Endothelial cell of umbilical vein (primary cell): ENCODE measurements at regions not wholly inside any gene's neighbourhood (a gene's known extent, or its start where the extent isn't known, plus 50 kb on each side); places are given as distances from the start of the nearest gene placed in this dataset.

Experiments
- BruUV-seq: library from RNA; stranded (reverse); fragments of 400-500 nt; replicated peaks from 2 replicates; lab custom pipeline; 2021; lab: Mats Ljungman, UMichigan
- CTCF ChIA-PET: fragments of 300-600, 350-600 bp; sonication (Branson Sonifier 250); formaldehyde crosslinking; loops from one replicate; lab custom pipeline; 2021; ENCODE audit warnings: antibody characterized with exemption, inconsistent platforms; lab: Charles Lee
- POLR2A ChIA-PET: fragments of 300-600, 350-600 bp; sonication (Branson Sonifier 250); formaldehyde crosslinking; loops from one replicate; lab custom pipeline; 2021; ENCODE audit warnings: antibody characterized with exemption, inconsistent platforms; lab: Charles Lee
- DNase-seq: peaks from one replicate; pipeline ENCODE4 v3.0.0-alpha.2; 2011; ENCODE audit warnings: low read depth, low spot score
- FAIRE-seq: peaks from 2 replicates; lab custom pipeline; 2011; peaks lifted over from hg19 to GRCh38; lab: Jason Lieb, UNC
- H2AFZ ChIP-seq: 2 replicates; pipeline ENCODE4 v1.6.0; 2012; ENCODE audit warnings: low read depth, low read length, control low read depth, inconsistent platforms
- H3K27ac ChIP-seq: 2 replicates; pipeline ENCODE4 v1.5.1; 2011; ENCODE audit warnings: low read depth, mild to moderate bottlenecking, control low read depth, low read length, moderate library complexity; ENCODE audit not compliant: insufficient read depth
- H3K27me3 ChIP-seq, 2 experiments: 2 replicates each; pipeline versions ENCODE4 v1.6.0 to v1.6.1; 2011; ENCODE audit warnings: low read length in 2 of 2, mixed read lengths in 1 of 2; ENCODE audit not compliant: control insufficient read depth in 2 of 2, insufficient read depth in 2 of 2
- H3K36me3 ChIP-seq, 2 experiments: 2 replicates in 1 of 2; 3 replicates in 1 of 2; pipeline ENCODE4 v1.5.1; 2011; ENCODE audit warnings: low read length in 2 of 2, mild to moderate bottlenecking in 1 of 2, moderate library complexity in 1 of 2; ENCODE audit not compliant: control insufficient read depth in 2 of 2, insufficient read depth in 2 of 2; ENCODE audit errors: extremely low read depth in 1 of 2
- H3K4me1 ChIP-seq: 3 replicates; pipeline ENCODE4 v1.5.1; 2011; ENCODE audit warnings: mild to moderate bottlenecking, low read length; ENCODE audit not compliant: control insufficient read depth, insufficient read depth; ENCODE audit errors: extremely low read depth
- H3K4me2 ChIP-seq: 2 replicates; pipeline ENCODE4 v1.6.1; 2011; ENCODE audit warnings: low read length, control low read depth, mixed read lengths; ENCODE audit not compliant: insufficient read depth
- H3K4me3 ChIP-seq, 3 experiments: fragments of 200-600 bp in 1 of 3; sonication (generic), shearing (Covaris generic) in 1 of 3; replicated peaks in 1 of 3; 2 replicates each; pipeline ENCODE4 v1.5.1; 2011 to 2016; ENCODE audit warnings: control low read depth in 3 of 3, low read length in 3 of 3, mild to moderate bottlenecking in 2 of 3, inconsistent platforms in 1 of 3, low read depth in 1 of 3, moderate library complexity in 1 of 3; ENCODE audit not compliant: insufficient read depth in 1 of 3
- H3K79me2 ChIP-seq: 2 replicates; pipeline ENCODE4 v1.6.0; 2012; ENCODE audit warnings: low read length, inconsistent platforms; ENCODE audit not compliant: control insufficient read depth, insufficient read depth
- H3K9ac ChIP-seq: replicated peaks from 2 replicates; pipeline ENCODE3; 2011; ENCODE audit warnings: low read length, control low read depth; ENCODE audit not compliant: insufficient read depth; ENCODE audit errors: extremely low read depth
- H3K9me1 ChIP-seq: replicated peaks from 3 replicates; pipeline ENCODE4 v1.6.0; 2011; ENCODE audit warnings: mild to moderate bottlenecking, low read length; ENCODE audit not compliant: control insufficient read depth, insufficient read depth; ENCODE audit errors: extremely low read depth
- H3K9me3 ChIP-seq: replicated peaks from 2 replicates; pipeline ENCODE4 v1.5.1; 2012; ENCODE audit warnings: low read length, inconsistent platforms; ENCODE audit not compliant: control insufficient read depth, insufficient read depth
- H4K20me1 ChIP-seq: replicated peaks from 2 replicates; pipeline ENCODE3; 2011; ENCODE audit warnings: mild to moderate bottlenecking, low read length; ENCODE audit not compliant: control insufficient read depth, insufficient read depth; ENCODE audit errors: extremely low read depth
- EZH2 ChIP-seq: IDR thresholded peaks from 2 replicates; pipeline ENCODE4 v1.6.1; 2012; ENCODE audit warnings: borderline replicate concordance, low read depth, mild to moderate bottlenecking, moderate library complexity, low read length, inconsistent platforms; ENCODE audit not compliant: severe bottlenecking
- FOS ChIP-seq: IDR thresholded peaks from 2 replicates; pipeline ENCODE4 v1.6.1; 2011; ENCODE audit warnings: mild to moderate bottlenecking, low read length, moderate library complexity, borderline replicate concordance; ENCODE audit not compliant: insufficient read depth
- GATA2 ChIP-seq: IDR thresholded peaks from 2 replicates; pipeline ENCODE4 v1.7.0; 2011; ENCODE audit warnings: low read depth, mild to moderate bottlenecking, moderate library complexity, mixed read lengths, low read length; ENCODE audit not compliant: insufficient read length, insufficient read depth
- JUN ChIP-seq: IDR thresholded peaks from 2 replicates; pipeline ENCODE4 v1.6.1; 2011; ENCODE audit warnings: borderline replicate concordance, low read depth; ENCODE audit not compliant: insufficient read length, insufficient read depth
- MYC ChIP-seq: IDR thresholded peaks from one replicate; pipeline ENCODE4 v1.6.1; 2011; ENCODE audit warnings: mild to moderate bottlenecking, low read depth, low read length
- POLR2A ChIP-seq: IDR thresholded peaks from 2 replicates; pipeline ENCODE4 v1.6.1; 2012; ENCODE audit warnings: low read depth, mild to moderate bottlenecking, control low read depth, low read length
- dilution Hi-C: fragments of 300-500 bp; cut with MboI; formaldehyde crosslinking; loops from one replicate; pipeline ENCODE4 v1.15.0; 2019; ENCODE audit warnings: low sequenced_read_pairs; ENCODE audit not compliant: extremely low pct_ligation_motif_present
- intact Hi-C: fragments of 100-400 bp; cut with micrococcal nuclease; formaldehyde crosslinking; loops from one replicate; pipeline ENCODE4 v1.10.0; 2022
- TF ChIP-seq, protein P1 (sequence below), 2 donors: IDR thresholded peaks; 1 replicate in 1 of 2; 2 replicates in 1 of 2; pipeline ENCODE4 v1.5.1; 2011; ENCODE audit warnings: low read length in 2 of 2, mild to moderate bottlenecking in 2 of 2, moderate library complexity in 2 of 2, control low read depth in 1 of 2, inconsistent platforms in 1 of 2, low read depth in 1 of 2; ENCODE audit not compliant: insufficient read depth in 1 of 2; ENCODE audit errors: extremely low read depth in 1 of 2

DNA sequence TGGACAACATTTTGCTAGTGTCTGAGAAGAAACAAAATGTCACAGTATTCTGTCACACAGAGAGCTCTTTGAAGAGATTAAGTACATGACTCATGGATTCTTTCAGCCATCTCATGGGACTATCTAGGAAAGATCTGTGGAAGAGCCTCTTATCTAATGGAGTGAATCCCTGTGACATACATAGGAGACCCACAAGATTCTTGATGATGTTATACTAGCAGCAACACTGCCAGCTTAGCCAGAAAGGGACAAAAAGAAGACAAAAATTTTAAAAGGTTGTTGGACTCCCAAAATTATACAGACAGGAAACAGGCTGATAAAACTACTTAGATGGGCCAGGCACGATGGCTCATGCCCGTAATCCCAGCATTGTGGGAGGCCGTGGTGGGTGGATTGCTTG is 143.3 kb upstream of the MGAT5 start:
- TF ChIP-seq MYC: no peak
- no peak for TF ChIP-seq EZH2
- TF ChIP-seq, protein P1, sequence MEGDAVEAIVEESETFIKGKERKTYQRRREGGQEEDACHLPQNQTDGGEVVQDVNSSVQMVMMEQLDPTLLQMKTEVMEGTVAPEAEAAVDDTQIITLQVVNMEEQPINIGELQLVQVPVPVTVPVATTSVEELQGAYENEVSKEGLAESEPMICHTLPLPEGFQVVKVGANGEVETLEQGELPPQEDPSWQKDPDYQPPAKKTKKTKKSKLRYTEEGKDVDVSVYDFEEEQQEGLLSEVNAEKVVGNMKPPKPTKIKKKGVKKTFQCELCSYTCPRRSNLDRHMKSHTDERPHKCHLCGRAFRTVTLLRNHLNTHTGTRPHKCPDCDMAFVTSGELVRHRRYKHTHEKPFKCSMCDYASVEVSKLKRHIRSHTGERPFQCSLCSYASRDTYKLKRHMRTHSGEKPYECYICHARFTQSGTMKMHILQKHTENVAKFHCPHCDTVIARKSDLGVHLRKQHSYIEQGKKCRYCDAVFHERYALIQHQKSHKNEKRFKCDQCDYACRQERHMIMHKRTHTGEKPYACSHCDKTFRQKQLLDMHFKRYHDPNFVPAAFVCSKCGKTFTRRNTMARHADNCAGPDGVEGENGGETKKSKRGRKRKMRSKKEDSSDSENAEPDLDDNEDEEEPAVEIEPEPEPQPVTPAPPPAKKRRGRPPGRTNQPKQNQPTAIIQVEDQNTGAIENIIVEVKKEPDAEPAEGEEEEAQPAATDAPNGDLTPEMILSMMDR (IDR thresholded peaks at IDR 0.05; ENCODE audit: extremely low read depth in 1 of 2, insufficient read depth in 1 of 2, low read depth in 1 of 2, low read length in 2 of 2): no peak
- TF ChIP-seq GATA2: no peak
- no peak for TF ChIP-seq JUN
- no peak for TF ChIP-seq POLR2A
- no peak for TF ChIP-seq FOS
- no peak overlapping the region for H3K4me2 ChIP-seq
- H3K4me1 ChIP-seq: no peaks in the 10 kb centered on the region
- no peak overlapping the region for H3K27ac ChIP-seq
- DNase-seq (no peak), FAIRE-seq (no peak)
- dilution Hi-C loops (no loop called here), intact Hi-C loops (loop anchor here (10.0 kb wide), 1 partner anchor 784 kb away; no protein-coding TSS in a partner anchor)
- no peaks in the 10 kb centered on the region for H3K36me3 ChIP-seq
- POLR2A ChIA-PET: no interaction called here
- peaks cover 0 to 3% of the 10 kb centered on the region in 2 experiments for H3K27me3 ChIP-seq
- no peak overlapping the region for H2AFZ ChIP-seq
- H3K79me2 ChIP-seq: no peaks in the 10 kb centered on the region
- no peak overlapping the region for H3K9ac ChIP-seq
- no TSS peak for BruUV-seq
- H3K4me3 ChIP-seq: no peak overlapping the region
- CTCF ChIA-PET: interaction anchor here (0.7 to 1.2 kb wide), 3 partner anchors 8 to 113 kb away, joined by 3 to 5 read pairs (median 4); no protein-coding TSS in a partner anchor
- no peaks in the 10 kb centered on the region for H3K9me1 ChIP-seq
- H3K9me3 ChIP-seq: no peaks in the 10 kb centered on the region
- no peaks in the 10 kb centered on the region for H4K20me1 ChIP-seq
